ENCODE measurements at regions not wholly inside any gene's neighbourhood (a gene's known extent, or its start where the extent isn't known, plus 50 kb on each side); places are given as distances from the start of the nearest gene placed in this dataset.
A peak's percentile ranks its signal among the peaks of the same experiment; 100 is the strongest.

DNA sequence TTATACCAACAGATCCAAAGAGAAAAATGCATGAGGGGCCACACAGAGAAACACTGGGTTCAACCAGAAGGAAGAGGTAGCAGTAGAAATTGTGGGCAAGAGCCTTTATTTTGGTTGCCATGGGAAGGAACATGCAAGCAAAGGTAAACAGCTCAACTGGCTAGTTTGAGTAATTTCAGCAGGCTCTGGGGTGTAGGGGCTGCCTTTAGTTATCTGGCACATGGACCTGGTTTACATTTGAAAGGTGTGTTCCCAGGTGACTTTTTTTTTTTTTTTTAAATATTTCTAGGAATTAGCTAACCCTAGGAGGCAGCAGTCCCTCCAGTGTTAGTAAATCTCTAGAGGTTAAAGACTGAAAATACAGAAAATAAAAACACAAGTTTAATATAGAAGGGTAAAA is 481.9 kb downstream of the ACTRT1 start:
- Histone ChIP-seq H2BK20ac (ENCODE audit: low read depth, low read length, poor library complexity, severe bottlenecking) (peak overlapping the region; percentile 75), H4K5ac (ENCODE audit: insufficient read length, low read depth, low read length) (no peak overlapping the region), H2BK15ac (ENCODE audit: low read depth, low read length) (no peak overlapping the region), H2AFZ (ENCODE audit: low read length) (no peak overlapping the region), H3K9me3 (ENCODE audit: control insufficient read depth, low read depth, low read length) (no peaks in the 10 kb centered on the region), H2AK5ac (ENCODE audit: insufficient read length, low read length) (no peak overlapping the region), H3K4me2 (ENCODE audit: insufficient read depth, insufficient read length, low read length) (no peak overlapping the region), H3K14ac (ENCODE audit: insufficient read depth, low read length) (no peak overlapping the region), H3K23me2 (ENCODE audit: insufficient read length, low read depth, low read length, poor library complexity, severe bottlenecking) (no peaks in the 10 kb centered on the region), H4K91ac (ENCODE audit: insufficient read length, low read depth, low read length) (no peak overlapping the region), H3K4ac (ENCODE audit: low read depth, low read length) (no peak overlapping the region), H3K9ac (ENCODE audit: extremely low read depth, insufficient read length, low read length) (no peak overlapping the region), H3K27me3 (ENCODE audit: insufficient read depth, low read length) (no peaks in the 10 kb centered on the region), H3K27ac (ENCODE audit: insufficient read length, low read depth, low read length) (no peak overlapping the region), H4K8ac (replicated peaks; ENCODE audit: insufficient read length, low read depth, low read length) (no peak overlapping the region), H3T11ph (ENCODE audit: low read length) (no peak overlapping the region), H4K20me1 (ENCODE audit: control insufficient read depth, insufficient read depth, insufficient read length) (no peaks in the 10 kb centered on the region), H3K18ac (ENCODE audit: insufficient read length, low read depth, low read length) (no peak overlapping the region), H3K79me2 (ENCODE audit: insufficient read depth, low read length) (no peaks in the 10 kb centered on the region), H3K4me1 (ENCODE audit: insufficient read depth, low read length) (no peaks in the 10 kb centered on the region), H3K56ac (ENCODE audit: insufficient read length, low read depth, low read length) (no peak overlapping the region), H2BK120ac (ENCODE audit: low read depth, low read length, poor library complexity, severe bottlenecking) (no peak overlapping the region), H3K79me1 (ENCODE audit: insufficient read depth, low read depth, low read length, poor library complexity, severe bottlenecking) (no peaks in the 10 kb centered on the region), H2BK5ac (ENCODE audit: insufficient read length, low read length) (no peak overlapping the region), H3K23ac (ENCODE audit: insufficient read length, low read depth, low read length) (no peak overlapping the region), H2BK12ac (ENCODE audit: insufficient read length, low read depth, low read length) (no peak overlapping the region)
- H3K4me1 Mint-ChIP-seq: peaks cover 27 to 31% of the 10 kb centered on the region in 2 experiments
- peaks cover 15 to 58% of the 10 kb centered on the region in 2 experiments for H3K9me3 Mint-ChIP-seq
- no peak for DNase-seq
- no peak overlapping the region for H3K4me3 Mint-ChIP-seq
- peaks cover 4 to 9% (median 5%) of the 10 kb centered on the region in 3 experiments; a peak in 6 of 7 replicates for H3K36me3 Mint-ChIP-seq (ENCODE audit: insufficient read depth in 1 of 3, low read depth in 3 of 3)
- H3K27me3 Mint-ChIP-seq (ENCODE audit: low read depth): no peaks in the 10 kb centered on the region
- H3K27ac Mint-ChIP-seq: peak overlapping the region; percentile 34 to 76 (median 68); a peak in 6 of 7 replicates
- no peak; the same call in 2 of the 3 replicates for TF ChIP-seq CTCF (conservative IDR thresholded peaks at IDR 0.05)
